ENCODE measurements at regions not wholly inside any gene's neighbourhood (a gene's known extent, or its start where the extent isn't known, plus 50 kb on each side); places are given as distances from the start of the nearest gene placed in this dataset.
A peak's percentile ranks its signal among the peaks of the same experiment; 100 is the strongest.

- no peak for DNase-seq (ENCODE audit: low spot score)
These were observed 56.1 kb downstream of the BTG1 start for GRCh38 chr12:92089559-92089958.

DNA sequence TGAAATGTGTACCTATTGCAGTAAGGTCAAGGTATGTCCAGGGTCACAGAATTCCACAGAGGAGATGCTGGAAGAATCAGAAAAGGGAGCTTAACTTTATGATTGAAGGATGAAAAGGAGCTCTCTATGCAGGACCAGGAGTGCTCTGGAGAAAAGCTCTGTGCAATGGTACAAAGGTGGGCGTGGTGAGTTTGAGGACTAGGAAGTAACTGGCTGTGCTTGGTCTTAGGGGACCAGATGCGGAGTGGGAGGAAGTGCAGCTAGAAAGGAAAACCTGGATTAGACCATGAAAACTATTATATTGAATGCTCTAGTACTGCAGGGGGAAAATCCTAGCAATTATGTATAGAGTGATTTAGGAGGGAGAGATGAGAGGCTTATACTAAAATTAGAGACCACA lies 56.8 kb downstream of the BTG1 start:
- no peak for DNase-seq (ENCODE audit: low spot score)

DNA sequence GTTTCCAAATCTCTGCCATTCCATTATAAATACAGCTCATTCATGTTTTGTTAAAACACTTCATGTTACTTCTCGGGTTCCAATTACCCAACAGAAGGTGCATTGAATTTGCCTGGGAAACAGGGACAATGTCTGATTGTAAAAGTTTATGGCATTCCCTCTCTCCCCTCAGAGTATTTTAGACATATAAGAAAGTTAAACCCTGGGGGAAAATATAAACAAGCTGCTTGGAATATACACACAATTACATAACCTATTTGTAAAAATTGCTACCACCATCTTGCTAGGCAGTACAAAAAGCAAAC lies 60.0 kb downstream of the BTG1 start:
- no peak for DNase-seq (ENCODE audit: low spot score)

DNA sequence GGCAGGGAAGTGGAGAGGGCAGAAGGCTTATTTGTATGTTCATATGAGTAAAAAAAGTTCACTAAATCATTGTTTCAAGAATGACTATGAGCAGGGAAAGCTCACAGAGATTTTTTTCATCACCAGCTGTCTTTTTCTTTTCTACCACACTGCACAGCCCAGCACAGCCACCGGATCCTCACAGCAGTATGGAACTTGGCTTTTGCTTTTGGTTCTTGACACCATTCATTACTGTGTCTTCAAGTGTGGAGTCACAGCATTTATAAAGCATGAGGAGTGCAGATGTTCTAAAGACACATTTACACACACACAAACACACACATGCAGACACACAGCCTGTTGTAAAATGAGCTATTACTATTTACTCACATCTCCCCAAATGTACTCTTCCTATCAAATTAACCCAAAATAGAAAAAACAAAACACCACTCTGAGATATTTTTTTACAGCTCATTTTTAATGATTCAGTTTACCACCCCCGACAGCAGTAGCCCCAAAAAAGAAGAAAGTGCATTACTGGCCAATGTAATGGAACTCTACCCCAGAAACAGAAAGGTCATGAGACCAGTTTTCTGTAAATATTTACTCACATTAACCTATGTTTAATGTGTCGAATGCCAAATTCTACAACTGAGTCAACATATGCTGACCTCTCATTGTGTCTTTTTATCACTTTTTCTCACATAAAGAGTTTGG lies 60.5 kb downstream of the BTG1 start:
- no peak for DNase-seq (ENCODE audit: low spot score)

- DNase-seq (ENCODE audit: low spot score) = no peak
These were observed 64.7 kb downstream of the BTG1 start for GRCh38 chr12:92080911-92081285.

GRCh38 chr12:92079054-92079385 lies 66.6 kb downstream of the BTG1 start:
- DNase-seq (ENCODE audit: low spot score) = no peak

DNA sequence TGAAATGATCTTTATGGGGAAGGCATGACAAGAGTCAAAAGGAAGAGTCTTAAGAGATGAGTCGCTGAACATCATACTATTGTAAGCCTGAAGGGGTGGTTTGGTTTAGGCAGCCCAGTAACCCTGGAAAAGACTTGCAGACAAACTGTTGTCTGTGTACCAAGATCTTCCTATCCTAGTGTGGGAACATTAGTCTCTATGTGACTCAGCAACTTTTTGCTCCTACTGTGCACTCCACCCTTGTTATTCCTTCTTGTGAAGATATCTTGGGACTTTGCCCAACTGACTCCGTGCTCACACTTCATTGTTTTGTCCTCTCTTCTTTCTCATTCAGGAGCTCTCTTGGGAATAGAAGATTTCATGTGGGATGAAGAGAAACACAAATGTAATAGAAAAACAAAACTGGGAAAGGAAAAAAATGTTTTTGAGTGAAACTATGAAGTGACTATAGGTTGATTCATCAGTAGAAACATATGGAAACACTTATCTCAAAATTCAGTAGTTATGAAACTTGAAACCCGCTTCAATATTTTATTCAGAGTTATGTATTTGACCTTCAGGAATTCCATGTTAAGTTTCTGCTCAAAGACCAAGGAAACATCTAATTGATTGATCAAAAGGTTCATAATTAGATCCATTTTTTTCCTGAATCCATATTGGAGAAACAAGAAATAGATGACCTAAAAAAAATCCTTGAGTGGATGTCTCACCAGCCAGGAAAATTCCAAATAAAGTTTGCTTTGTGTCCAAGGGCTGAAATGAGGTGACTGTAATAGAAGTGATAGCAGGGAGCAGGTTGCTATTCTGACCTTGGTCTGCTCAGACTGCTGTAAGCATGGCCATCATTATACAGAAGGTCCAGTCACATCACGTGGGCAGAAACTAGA lies 67.2 kb downstream of the BTG1 start:
- peak; percentile 53 for DNase-seq (ENCODE audit: low spot score)

DNA sequence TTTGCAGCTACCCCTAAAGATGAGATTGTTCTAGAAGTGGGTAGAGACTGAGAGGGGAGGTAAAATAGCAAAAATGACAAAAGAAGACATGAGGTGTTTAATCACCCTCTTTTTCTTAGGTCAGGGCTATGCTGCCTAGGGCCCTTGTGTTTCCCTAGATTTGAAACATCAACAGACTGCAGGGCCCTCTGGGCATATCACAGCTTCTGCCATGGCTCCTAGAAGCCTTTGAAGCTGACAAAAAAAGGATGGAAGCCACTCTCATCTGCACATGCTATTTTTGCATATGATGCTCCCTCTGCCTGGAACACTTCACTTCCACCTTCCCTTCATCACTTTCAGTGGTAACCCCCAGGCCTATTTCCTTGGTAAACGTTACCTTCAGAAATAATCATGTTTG lies 68.1 kb downstream of the BTG1 start:
- no peak for DNase-seq (ENCODE audit: low spot score)

- DNase-seq (ENCODE audit: low spot score) = no peak
These were observed 69.5 kb downstream of the BTG1 start for GRCh38 chr12:92076101-92076500.

DNA sequence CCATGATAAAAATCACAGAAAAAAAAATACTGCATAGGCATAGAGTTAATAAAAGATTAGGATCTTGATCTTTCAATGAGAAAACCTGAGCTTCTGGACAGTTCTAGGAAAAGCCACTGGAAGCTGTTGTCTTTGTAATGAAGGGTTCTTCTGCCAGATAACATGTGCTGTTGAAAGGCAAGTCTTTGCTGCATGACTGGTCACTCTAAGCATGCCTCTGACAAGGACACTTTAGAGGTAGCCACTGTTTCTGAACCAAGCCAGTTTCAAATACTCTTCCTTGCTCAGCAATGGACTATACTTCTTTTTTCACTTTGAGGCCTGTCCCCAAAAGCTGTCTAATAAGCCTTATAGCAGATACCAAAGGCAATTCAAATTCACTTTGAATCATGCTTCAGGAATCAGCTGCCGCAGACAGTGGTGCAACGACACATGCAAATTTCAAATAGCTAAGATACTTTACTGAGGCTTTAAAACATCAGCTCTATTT lies 70.2 kb downstream of the BTG1 start:
- no peak for DNase-seq (ENCODE audit: low spot score)

GRCh38 chr12:92074889-92075288 lies 70.8 kb downstream of the BTG1 start:
- no peak for DNase-seq (ENCODE audit: low spot score)

- no peak for DNase-seq (ENCODE audit: low spot score)
These were observed 72.6 kb downstream of the BTG1 start for GRCh38 chr12:92073094-92073493.

DNA sequence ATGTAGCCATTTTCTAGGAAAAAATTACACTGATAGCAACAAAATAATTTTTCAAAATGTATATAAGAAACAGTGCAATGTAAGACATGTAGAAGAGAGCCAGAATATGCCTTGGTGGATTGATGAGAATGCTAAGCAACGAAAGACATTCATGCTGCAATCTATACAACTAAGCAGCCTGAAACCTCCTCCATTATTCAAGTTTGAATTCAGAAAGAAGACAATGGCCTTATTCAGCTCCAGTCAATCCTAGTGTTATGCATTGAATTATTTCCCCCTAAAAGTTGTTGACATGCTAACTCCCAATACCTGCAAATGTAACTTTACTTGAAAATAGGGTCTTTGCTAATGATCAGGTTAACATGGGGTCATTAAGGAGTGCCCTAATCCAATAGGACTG lies 73.5 kb downstream of the BTG1 start:
- no peak for DNase-seq (ENCODE audit: low spot score)

DNA sequence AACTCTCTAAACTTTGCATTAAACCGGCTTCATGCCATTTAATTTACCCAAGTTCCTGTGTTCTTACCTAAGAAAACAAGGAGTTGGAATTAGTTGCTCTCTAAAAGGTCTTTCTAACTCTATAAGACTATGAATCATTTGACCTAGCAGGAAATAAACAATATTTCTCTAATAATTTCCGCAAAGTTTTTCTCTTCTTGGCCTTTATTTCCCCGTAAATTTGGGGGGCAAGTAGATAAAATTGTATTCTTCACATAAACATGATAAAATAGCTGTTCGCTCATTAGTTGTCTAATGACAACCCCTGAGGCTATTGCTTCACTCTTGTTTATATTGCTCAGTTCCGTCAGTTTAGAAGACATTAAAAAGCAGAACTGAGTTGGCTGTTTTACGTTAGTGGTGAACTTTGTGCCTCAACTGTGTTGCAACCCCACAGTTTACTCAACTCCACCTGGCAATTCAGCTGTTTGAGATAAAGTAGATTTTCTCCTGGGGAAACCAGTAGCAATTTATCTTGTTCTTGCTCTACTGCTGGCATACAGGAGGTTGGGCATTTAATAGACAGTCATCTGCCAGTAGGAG lies 74.7 kb downstream of the BTG1 start:
- peak; percentile 77 for DNase-seq (ENCODE audit: low spot score)

DNA sequence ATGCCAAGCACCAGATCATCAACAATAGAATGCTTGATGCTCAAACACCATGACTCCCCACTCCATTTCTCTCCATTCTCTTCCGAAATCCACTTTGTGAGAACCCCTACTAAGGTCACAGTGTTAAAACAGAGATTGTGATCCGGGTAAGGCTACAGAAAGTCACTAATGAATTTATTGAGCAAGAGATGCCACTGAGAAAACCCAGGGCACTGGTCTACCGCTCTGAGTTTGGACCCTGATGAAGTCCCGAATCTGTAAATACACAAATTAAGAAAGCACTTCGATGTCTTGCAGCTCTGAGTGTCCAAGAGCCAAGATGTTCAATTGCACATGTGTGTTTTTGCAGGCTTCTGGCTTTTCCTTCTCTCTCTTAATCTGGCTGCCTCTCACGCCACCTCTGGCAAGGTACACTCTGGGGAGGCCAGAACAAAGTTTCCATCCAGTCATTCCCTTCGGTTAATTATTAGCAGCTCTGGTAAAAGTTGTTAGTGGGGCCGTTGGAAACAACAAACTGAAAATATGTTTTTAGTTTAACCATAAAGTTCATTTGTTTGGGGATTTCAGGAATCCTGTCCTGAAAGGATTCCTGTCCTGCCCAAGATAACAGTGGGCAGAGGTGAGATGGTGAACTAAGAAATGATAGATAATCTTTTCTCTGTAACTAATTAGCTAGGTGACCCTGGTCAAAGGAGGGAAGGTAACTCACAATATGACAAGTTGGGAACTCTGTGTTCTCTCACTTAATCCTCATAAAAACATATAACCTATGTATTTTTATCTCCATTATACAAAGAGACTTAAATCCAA lies 75.4 kb downstream of the BTG1 start:
- DNase-seq (ENCODE audit: low spot score) = peak; percentile 88

DNA sequence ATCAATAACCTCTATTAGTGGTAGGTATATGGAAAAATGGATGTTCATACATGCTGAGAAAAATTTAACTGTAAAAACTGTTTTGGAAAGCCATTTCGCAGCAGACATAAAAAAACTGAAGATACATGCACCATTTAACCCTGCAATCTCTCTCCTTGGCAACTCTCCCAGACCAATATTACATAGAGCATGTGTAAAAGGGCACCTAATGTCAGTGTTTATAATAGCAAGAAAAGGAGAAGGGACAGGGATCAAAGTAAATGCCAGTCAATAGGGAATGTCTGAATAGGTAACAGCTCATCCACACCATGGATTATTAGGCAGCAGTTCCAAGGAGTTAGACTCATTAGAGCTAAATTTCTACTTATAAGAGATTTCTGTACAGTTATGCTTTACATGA lies 77.2 kb downstream of the BTG1 start:
- peak; percentile 70 for DNase-seq (ENCODE audit: low spot score)

DNA sequence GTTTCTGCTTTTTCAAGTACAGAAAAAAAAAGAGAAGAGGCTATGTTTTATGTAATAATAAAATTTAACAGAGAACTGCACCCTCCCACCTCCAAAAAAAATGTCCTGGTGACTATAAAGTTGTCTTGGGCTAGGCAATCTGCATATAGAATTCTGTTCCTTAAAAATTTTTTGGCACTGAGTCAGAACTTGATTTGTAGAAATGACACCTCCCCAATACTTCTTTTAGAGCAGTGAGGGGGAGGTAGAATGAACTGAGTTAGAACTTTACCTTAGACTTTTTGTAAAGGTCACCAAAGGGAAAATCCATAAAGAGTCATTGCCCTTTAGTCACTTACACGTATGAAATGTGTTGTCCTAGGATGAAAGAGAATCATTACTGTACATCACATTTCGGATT lies 80.0 kb downstream of the BTG1 start:
- DNase-seq (ENCODE audit: low spot score) = no peak

DNA sequence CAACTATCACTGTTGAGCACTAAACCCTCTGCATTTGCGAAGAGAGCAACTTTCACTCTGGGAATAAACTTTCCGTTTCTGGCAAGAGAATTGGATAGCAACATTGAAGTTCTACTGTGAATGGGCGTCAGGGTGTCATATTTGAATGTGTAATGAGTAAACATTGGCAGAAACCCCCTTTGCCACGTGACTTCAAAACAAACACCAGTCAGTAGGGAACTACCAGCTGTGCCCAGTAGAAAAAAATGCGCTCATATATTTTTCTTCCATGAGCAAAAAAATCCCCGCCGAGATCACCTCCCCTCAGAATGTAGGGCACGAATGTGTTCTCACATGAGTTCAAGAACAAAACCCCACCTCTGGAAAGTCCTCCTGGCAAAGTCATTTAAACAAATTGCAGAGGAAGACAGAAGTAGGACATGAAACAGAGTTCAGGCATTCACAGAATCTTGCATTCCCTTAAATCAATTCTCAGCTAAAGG lies 80.6 kb downstream of the BTG1 start:
- DNase-seq (ENCODE audit: low spot score) = no peak

DNA sequence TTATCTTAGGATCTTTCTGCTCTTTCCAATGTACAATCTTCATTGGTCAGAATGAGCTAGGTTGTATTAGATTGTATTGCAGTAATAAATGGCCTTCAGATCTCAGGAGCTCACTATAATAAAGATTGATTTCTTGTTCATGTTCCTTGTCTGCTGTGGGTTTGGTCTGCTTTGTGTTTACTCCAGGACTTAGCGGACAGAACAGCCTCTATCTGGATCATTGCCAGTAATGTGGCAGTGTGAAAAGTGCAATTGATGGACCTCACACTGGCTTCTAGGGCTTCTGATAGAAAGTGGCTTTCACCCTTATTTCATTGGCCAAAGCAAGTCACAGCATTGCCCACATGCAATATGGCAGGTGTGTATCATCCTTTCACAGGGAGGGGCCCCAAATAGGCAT lies 81.2 kb downstream of the BTG1 start:
- DNase-seq (ENCODE audit: low spot score) = peak; percentile 53

DNA sequence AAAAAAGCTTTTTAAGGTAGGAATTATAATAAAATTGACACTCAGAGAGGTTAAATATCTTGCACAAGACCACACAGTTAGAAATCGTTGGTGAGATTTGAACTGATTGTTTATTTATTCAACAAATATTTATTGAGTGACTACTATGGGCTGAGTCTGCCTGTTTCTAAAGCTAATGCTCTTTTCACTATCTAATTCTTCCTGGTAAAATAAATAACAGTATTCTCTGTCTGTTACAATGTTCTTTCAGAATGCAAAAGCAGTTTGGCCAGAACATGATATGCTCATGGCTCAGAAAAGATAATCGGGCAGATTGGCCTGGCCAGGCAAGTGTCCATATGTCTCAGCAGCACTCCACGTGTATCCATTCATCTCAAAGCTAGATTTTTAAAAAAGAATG lies 82.0 kb downstream of the BTG1 start:
- no peak for DNase-seq (ENCODE audit: low spot score)

DNA sequence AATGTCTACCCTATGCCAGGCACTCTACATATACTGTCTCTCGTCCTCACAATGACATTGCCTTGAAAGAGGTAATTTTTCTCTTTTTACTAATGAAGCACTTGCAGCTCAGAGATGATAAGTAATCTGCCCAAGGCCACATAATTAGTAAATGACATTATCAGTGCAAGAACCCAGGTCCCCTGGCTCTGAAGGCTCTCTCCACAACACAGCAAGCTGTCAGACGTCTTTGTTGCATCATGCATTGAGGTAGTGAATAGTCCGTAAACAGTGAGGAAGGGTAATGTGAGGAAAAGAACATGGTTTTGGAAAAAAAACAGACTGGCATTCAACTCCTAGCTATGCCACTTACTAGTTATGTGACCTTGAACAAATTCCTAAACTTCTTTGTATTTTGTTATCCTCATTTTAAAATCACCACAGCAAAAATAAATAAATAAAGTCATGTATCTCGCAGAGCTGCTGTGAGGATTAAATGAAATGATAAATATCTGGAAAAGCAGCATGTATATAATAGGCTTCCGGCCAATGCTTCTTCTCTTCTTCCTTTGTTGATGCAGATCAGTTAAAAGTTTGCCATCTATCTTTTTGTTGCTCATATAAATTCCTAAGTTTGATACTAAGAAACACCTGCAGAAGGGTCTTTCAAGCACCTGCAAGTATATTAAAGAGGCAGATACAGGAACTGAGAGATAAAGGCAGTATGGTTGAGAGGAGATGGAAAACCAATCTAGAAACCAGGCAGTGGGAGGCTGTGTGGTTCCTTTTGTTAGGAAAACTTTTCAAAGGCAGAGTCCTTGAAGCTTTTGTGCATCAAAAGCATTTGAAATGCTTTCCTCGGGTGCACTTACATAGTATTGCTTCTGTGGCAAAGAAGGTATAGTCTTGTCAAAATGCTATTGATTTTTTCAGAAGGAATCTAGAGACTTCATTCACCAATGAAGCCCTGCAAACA lies 82.8 kb downstream of the BTG1 start:
- DNase-seq (ENCODE audit: low spot score) = no peak

Data from HT-29 (cell line).